Stimulated activated CD8-positive, alpha-beta memory T cell treated with anti-CD3 and anti-CD28 coated beads, Interleukin-2, amount 100 ng/mL, for 1 hour (primary cell): ENCODE measurements at regions not wholly inside any gene's neighbourhood (a gene's known extent, or its start where the extent isn't known, plus 50 kb on each side); places are given as distances from the start of the nearest gene placed in this dataset.

Experiments
- DNase-seq, 2 donors: peaks; one replicate each; pipeline ENCODE4 v3.0.0-alpha.2; 2020; ENCODE audit warnings: low read depth in 2 of 2

DNA sequence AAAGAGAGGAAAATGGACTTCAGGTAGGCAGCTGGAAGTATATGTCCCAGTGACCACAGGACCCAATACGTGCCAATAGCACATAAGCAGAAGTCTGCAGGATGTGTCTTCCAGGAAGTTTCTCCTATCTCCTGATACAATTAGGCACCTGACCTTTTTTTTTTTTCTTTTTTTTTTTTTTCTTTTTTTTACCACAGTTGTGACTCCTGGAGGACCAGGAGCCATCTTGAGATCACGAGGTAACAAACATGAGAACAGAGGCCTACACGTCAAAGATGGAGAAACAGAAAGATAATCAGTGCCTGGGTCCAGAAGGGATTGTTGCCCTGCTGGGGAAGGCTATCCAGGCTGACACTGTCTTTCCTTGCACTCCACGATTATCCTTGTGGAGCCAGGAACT is 312.4 kb upstream of the NEBL start:
- DNase-seq, result no peak

DNA sequence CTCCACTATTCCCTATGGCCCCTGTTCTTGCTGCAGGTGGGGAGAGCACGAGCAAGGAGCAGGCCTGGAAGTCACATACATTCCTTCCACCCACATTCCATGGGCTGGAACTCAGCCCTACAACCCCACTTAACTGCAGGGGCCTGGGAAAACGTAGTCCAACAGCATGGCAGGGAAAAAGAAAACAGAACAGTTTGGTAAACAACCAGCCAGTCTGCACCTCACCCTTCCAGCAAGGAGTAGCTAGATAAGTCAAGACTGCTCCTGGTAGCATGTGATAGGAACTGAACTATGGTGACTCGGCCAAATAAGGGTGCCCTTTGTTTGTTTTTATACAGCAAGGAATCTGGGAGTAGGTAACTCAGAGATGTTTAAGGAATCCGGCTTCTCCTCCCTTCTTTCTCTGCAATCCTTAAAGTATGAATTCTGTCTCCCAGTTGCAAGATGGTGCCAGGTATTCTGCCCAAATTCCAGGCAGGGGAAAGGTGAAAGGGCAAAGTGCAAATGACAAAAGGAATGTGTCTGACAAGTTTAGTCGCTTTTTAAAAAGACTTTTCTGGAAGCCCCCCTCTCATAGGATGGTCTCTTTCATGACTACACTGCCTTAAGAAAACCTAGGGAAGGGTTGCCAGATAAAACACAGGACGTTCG is 311.7 kb upstream of the NEBL start:
- no peak for DNase-seq

DNA sequence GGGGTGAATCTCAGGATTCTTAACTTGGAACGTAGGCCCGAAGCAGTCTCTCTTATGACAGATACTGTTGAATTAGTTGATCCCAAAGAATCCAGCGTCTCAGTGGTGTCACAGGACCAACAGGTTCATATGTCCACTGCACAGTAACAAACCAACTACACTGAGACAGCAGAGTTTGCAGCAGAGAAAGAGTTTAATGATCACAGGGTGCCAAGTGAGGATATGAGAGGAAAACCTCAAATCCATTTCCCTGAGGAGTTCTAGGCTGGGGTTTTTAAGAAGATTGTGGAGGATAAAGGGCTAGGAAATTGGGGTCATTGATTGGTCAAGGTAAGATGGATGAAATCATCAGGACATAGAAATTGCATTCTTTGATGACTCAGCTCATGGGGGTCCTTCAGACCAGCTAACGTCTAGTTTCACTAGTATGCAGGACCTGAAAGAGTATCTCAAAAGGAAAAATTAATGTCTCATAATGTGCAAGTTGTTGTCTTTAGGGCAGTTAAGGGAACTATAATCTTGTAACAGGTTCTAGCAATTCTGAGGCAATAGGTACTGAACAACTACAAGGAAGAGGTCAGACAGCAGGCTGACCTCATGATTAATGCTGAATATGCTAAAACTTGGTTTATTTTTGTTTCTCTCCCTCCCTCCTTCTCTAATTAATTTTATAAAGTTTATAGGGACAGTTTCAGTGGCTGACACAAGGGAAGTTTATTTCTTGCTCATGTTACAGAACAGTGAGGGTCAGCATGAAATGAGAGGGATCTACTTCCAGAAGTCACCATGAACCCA is 310.9 kb upstream of the NEBL start:
- no peak for DNase-seq

DNA sequence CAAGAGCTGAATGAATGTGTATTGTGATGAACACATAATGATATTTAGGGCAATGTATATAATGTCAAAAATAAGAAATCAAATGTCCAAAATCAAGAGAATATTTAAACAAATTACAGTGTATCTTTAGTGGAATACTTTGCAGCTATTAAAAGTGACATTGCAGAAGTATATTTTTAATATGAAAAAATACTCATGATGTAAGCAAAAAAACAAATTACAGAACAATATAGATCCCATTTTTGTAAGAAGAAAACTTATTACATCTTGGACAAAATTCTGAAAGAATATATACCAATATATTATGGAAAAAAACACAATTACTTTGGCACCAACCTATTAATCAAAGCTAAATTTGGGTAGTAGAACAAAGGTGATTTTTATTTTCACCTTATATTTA is 308.2 kb upstream of the NEBL start:
- no peak for DNase-seq

DNA sequence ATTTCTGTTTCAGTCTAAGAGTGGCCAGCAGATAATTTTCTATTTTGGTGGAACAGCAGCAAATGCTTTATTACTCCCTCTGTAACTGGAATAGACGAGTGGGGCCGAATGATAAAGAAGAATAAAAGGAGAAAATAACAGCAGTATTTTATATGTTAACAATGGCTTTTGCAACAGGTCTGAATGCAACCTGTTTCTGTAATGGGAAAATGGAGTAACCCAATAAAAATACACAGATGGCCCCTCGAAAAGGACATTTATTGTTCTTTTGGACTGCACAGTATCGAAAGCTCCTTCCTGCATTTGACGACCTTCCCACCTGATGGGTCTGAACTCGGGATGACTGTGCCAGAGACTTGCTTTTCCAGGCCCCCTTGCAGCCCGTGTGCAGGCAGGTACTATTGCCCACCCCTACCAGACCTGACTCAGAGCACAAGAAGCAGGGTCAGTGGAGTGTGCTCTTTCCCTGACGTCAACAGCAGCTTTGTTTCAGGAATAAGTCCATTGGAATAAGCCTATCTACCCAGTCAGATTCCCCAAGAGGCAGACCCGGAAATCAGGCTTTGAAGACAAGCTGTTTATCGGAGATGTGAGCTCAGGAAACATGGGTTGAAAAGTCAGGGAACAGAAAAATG is 306.5 kb upstream of the NEBL start:
- DNase-seq, result no peak

DNA sequence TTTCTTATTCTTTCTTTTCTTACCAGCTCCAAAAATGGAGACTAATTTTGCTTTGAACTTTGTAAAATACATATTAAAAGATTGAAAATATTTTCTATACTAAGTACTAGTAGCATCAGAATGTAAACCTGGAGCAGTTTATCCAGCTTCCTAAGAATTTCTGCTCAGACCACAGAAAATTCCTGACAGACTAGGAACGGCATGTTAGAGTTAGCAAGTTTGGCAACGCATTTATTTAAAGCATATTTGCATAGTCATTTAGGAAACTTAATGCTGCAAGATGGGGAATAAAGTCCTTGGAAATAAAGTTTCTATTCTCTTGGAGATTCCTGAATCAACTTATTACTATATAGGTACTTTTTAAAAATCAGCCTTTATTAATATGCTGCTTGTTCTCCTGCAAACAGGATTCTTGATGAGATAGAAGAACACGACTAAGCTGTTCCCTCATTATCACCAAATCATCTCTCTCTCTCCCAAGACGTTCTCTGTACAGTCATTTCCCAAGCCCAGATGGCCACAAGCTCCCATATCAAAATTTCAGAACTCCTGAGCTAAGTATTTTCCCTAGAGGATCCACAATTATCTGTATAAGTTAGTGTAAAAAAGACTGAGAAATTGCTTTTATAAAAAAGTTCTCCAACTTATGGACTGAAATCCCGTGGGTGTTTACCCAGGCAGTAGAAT is 305.8 kb upstream of the NEBL start:
- no peak for DNase-seq

DNA sequence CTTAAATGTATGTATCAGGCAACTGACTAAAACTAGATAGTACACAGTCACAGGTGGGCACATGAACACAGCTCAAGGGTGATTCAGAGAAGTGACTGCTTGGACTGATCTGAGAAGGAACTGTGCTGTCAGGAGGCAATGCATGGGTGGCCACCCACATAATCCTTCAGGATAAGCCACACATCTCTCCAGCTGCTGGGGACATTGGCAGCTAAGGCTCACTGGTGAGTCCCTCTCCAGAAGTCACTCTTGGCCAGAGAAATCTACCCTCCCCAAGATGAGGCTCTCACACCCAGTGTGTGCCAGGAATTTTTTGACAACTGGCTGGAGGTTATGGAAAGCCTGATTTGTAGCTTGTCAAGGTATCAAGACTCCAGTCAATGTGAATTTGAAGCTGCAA is 302.4 kb upstream of the NEBL start:
- DNase-seq, result no peak

DNA sequence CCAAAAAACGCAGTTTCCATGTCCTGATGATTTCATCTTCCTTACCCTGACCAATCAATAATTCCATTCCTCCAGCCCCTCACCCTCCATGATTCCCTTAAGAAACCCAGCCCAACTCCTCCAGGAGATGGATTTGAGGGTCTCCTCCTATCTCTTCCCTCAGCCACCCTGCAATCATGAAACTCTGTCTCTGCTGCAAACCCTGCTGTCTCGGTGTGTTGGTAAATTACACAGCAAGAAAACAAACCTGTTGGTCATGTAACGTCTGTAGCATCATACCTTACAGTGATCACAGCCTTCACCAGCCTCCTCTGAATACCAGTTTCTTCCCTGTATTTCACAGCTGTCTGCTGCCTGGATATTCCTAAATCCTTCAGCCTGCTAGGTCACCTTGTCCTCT is 300.7 kb upstream of the NEBL start:
- no peak for DNase-seq

DNA sequence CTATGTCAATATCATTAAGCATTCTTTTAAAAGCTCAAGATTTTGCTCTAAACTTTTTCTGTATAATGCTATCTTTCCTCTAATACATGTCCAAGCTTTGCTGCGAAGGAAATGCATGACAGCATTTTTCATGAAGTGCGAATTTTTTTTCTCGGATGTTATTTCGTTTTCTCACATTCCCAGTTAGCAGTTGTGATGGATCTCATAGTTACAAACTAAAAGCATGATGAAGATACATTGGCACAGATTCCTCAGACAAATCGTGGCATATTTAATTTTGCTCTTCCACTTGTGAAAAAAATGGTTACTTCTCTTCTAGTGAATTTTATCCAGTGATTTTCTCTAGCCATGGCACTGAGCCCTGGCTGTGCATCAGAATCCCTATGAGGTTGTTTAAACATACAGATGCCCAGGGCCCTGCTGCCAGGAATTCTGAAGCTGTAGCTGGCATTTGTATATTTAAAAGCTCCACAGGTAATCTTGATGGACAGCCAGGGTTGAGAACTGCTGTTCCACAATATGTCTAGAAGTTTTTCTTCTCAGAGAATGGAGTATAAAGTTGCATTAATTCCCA is 299.8 kb upstream of the NEBL start:
- DNase-seq, result no peak

DNA sequence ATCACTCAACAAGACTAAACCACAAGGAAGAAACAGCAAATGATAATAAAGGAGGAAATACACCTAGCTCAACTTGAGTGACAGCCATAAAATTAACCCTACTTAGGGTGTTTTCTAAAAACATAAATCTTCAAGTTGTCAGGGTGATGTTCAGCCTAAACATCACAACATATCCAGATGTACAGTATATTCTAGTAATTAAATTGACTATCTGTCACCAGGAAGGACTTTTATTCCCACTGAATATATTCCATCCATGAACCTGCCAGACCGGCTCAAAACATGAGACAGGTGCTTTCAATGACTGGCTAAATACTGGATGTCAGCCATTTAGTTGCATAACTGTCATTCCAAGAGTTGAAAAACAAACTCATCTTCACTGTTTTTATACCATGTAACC is 298.1 kb upstream of the NEBL start:
- no peak for DNase-seq

DNA sequence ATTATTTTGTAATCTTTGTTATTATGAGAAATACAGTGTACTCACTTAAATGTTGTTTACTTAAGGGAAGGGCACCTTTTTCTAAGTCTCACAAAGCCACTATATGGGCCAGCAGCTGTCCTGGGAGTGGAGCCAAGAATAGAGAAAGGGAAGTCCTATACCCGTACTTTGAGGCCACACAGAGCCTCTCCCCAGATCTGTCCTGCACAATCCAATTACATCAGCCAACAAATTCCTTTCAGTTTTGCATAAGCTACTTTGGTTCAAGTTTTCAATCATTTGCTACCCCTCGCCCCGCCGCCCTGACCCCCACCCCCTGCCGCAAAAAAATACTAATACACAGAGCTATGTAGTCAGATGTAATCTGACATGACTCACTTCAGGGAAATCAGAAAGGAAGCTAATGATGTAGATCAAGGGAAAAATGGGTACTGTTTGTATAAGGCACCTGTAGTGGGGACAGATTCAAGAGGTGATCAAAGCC is 297.4 kb upstream of the NEBL start:
- no peak for DNase-seq

DNA sequence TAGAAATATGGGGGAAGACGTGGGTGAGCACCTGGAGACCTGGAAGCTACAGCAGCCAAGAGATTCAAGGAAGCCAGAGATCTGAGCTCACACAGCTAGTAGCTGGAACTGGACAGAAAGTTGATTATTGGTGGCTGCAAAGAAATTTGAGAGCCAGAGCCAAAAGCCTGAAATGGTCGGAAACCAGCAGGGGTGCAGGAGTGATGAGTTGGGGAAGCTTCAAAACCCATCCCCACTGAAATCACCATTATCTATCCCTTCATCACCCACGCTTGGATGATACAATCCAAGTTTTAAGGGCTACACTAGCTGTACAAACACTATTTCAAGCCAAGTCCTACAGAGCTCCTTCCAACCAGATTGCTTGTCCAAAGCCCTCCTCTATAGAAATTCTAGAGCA is 296.1 kb upstream of the NEBL start:
- DNase-seq, result no peak

DNA sequence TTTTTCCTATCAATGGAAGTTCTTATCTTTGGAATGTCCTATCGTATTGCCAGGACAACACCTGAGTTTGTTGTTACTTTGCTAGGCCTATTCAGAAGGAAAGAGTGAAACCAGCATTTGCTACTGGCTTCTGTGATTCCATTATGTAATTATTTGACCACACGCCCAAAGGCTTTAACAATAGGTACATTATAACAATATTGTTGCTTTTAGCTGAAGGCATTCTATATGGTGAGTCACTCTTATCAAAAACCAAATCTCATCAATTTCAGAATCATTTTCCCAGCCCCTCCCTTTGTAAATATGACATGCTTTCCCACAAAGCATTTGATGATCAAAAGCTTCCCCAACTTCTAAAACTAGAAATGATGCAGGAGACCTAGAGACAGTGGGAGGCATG is 294.4 kb upstream of the NEBL start:
- no peak for DNase-seq

DNA sequence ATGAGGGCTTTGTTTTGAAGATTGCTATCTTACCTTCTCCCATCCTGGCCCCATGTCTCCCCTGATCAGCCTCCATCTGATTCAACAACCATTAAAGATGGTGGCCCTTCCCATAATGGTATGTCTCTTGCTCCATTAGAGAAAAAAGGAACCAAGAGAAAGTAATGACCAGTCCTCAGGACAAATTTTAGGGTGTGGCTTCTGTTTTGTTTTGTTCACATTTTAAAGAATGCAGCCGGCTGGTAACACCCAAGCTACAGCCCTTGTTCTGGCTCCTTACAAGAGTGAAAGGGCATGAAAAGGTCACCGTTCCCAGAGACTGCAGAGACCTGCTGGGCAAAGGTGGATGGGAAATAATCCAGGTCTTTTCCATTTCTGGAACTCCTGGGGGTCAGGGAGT is 287.9 kb upstream of the NEBL start:
- no peak for DNase-seq

DNA sequence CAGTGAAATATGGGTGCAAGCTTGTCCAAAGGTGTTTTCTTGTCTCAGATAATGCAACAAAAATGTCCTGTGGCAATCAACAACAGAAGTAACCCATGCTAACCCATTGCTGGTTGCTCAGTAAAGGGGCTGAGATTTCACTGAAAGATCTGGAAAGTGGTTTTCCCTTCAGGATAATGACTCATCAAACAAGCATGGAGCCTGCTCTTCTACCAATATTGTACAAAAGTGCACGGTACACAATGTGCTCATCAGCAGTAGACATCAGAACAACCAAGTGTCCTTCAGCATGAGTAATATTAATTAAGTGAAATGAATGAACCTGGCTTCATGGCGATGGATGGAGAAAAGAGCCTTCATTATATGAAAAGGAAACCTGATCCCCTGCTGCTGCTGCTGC is 287.1 kb upstream of the NEBL start:
- DNase-seq, result no peak

DNA sequence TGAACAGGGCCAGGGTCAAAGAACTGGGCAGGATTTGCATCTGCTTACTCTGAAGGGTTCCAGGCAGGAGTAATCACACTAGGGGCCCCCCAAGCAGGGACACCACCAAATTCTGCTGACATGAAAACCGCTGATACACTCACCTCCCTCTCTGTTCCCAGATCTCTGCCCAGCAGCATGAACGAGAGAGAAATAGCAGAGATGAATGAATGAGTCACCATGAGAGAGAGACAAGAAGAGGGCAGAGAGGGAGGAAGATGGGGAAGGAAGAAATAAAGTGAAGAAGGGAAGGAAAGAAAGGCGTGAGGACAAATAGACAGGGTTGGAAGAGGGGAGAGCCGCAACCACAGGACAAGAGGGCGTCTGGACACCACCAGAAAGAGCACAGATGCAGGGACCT is 285.9 kb upstream of the NEBL start:
- no peak for DNase-seq

DNA sequence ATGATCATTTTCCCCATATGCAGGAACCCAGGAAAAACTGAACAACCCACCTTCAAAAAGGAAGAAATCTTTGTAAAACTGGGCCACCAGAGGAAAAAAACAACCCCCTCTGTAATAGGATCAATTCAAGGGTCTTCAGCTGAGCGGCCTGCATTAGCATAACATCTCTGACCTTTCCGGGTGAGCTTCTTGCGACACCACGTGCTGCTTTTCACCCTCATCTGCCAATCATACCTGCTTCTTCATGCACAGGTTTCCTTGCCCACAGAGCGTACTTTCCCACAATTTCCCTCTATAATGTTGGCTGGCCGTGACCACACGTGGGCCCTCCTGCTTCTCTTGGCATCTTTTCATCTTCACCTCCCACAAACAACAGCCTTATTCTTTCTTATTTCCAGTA is 284.3 kb upstream of the NEBL start:
- no peak for DNase-seq

DNA sequence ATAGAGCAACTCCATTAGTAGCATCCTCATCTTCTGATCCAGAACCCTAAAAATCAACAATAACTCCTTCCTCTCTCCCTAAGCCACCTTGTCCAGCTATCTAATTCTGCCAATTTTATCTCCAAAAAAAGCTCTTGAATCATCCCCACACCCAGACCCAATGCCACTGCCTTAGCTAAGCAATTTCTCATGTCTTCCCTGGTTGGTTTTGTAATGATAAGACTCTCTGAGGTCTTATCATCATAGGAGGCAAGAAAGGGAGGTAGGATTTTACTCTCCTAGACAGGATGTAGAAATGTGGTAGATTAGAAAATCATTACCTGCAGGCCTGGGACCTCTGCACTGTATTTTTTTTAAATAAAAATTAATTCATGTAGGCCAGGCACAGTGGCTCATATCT is 283.5 kb upstream of the NEBL start:
- no peak for DNase-seq

DNA sequence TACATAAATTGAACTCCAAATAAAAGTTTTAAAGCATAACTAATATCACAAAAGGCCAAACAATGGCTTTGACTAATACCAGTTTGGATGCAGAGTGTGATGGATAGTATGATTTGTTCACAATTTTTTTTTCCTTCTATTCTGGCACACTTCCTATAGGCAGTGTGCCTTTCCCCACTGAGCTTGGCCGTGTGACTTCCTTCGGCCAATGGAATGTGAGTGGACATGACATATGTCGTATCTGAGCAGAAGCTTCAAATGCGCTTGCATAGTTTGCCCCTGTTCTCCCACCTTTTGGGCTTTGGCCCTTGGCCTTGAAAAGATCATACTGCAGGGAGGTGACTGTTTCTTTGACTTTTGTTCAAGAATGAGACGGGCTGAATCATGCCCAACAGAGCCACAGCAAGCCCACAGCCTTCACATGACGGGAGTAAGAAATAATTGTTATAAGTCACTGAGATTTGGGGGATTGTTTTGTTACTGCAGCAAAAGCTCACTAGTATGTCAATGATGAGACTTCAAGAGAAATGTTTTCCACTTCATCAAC is 279.9 kb upstream of the NEBL start:
- no peak for DNase-seq

DNA sequence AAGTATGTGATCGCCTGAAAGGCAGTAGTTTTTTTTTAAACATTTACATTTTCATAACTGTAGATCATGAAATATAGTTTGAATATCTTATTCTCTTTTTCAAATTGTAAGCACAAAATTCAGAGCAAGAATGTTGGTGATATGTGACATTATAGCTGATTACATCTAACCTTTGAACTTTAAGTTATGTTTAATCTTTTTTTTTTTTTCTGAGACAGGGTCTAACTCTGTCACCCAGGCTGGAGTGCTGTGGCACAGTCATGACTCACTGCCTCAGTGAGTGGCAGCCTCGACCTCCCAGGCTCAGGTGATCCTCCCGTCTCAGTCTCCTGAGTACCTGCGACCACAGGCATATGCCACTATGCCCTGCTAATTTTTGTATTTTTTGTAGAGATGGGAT is 278.7 kb upstream of the NEBL start:
- no peak for DNase-seq

DNA sequence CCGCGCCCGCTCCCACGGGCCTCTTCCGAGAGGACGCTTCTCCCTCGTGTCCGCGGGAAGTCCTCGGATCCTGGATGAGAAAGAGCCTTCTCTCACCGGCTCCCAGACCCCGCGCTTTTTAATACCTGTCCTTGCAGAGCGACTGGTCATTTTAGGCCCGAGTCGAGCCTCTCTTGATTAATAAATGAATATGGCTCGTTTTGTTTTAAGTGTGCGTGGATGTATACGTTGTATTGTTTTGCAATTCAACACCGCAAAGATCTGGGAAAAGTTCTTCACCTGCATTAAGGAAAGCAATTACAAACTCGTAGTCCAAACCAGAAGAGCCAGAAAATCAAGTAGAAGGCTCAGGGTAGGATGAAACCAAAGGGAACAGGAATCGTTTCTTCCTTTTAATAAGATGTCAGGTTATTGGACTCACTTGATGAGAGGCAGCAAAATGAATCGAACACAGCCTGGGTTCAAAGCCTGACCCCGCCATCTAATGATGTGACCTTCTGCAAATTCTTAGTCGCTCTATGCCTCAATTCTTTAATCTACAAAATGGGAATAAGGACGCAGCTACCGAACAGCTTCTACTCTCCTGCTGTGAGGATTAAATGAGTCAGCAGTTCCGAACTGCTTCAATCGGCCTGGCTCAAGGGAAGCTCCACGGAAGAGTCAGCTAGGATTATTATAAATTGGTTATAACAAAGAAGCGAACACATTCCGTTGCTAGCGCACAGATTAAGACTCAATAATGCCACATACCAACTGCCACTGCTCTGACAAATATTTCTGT is 277.8 kb upstream of the NEBL start:
- no peak for DNase-seq
